ENCODE measurements at regions not wholly inside any gene's neighbourhood (a gene's known extent, or its start where the extent isn't known, plus 50 kb on each side); places are given as distances from the start of the nearest gene placed in this dataset.

- TF ChIP-seq CTCF (IDR thresholded peaks at IDR 0.05; ENCODE audit: low read depth, low read length) (peak; percentile 55), EZH2phosphoT487 (IDR thresholded peaks at IDR 0.05; ENCODE audit: low read depth) (no peak)
These were observed 360.4 kb upstream of the ROBO2 start for GRCh38 chr3:76679541-76679940.

Data from OCI-LY3 (cell line).